NCI-H1092 treated with DMSO at 0.1 percent for 48 hours (cell line): ENCODE measurements at regions not wholly inside any gene's neighbourhood (a gene's known extent, or its start where the extent isn't known, plus 50 kb on each side); places are given as distances from the start of the nearest gene placed in this dataset.
A peak's percentile ranks its signal among the peaks of the same experiment; 100 is the strongest.
"Not testable (repeated sequence)": the region's sequence is repeated elsewhere in the genome, so short reads cannot be mapped to it uniquely, and the experiment has no call there.

Source experiments
- DNase-seq: peaks from one replicate; lab custom pipeline; 2025; lab: John Stamatoyannopoulos, UW

DNA sequence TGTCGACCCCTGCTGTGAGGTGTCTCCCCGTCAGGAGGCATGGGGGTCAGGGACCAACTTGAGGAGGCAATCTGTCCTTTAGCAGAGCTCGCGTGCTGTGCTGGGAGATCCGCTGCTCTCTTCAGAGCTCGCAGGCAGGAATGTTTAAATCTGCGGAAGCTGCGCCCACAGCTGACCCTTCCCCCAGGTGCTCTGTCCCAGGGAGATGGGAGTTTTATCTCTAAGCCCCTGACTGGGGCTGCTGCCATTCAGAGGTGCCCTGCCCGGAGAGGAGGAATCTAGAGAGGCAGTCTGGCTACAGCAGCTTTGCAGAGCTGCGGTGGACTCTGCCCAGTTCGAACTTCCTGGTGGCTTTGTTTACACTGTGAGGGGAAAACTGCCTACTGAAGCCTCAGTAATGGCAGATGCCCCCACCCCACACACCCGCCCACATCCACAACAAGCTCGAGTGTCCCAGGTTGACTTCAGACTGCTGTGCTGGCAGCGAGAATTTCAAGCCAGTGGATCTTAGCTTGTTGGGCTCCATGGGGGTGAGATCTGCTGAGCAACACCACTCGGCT, 133.1 kb downstream of the CENPC start:
- DNase-seq, result not testable (repeated sequence)

DNA sequence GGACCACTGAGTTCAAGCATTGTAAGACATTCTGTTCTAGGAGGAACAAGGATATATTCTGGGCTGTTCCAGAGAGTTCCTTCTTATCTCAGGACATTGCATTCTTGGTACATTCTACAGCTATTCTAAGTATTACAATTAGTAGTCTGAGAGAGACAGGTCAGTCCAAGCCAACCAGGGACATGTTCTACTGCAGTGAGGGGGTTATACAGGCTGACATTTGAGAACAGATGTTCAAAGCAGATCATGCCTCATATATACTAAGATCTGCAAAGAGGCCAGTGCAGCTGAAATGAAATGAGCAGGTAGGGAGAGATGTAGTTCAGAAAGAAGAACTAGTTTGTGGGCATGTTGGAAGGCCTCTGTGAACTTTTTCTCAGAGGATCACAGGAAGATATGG, 142.0 kb downstream of the CENPC start:
- DNase-seq, result no peak

DNA sequence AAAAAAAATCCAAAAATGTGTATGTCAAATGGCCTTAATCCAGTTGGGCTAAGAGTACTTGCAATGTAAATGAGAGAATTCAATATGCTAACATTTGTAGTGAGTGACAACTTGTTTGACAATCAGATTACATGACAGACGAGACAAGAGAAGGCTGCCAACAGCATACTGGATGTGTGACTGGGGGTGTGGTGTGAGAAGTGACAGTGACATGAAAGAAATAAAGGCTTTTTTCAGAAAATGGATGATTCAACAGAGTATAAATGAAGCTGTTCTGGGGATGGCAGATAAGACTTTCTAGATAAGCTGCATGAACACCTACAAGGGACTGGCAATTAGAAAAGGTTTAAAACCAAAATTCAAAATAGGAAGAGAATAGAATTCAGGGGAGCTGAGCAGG, 143.4 kb downstream of the CENPC start:
- DNase-seq, result no peak

DNA sequence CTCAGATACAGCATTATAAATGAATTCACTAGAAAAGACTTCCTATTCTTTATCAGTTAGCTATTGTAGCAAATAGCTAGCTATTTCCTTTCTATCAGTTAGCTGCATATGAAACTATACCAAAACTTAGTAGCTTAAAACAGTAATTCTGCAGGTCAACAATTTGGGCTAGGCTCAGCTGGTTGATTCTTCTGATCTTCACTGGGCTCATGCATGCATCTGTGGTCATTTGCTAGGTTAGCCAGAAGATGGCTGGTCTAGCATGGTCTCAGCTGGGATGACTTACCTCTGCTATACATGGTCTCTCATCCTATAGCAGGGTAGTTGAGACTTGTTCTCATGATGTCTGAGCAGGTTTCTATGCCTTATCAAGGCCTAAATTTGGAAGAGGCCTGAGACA, 147.4 kb downstream of the CENPC start:
- DNase-seq, result no peak

- no peak for DNase-seq
Measured at GRCh38 chr4:67397031-67397430, 148.3 kb downstream of the CENPC start.

- no peak for DNase-seq
Measured at GRCh38 chr4:67396008-67396407, 149.3 kb downstream of the CENPC start.

GRCh38 chr4:67394879-67395278, 150.4 kb downstream of the CENPC start:
- no peak for DNase-seq

- DNase-seq, result peak; percentile 58
Measured at GRCh38 chr4:67393699-67394281, 151.5 kb downstream of the CENPC start.

- DNase-seq, result no peak
Measured at GRCh38 chr4:67393007-67393406, 152.3 kb downstream of the CENPC start.

DNA sequence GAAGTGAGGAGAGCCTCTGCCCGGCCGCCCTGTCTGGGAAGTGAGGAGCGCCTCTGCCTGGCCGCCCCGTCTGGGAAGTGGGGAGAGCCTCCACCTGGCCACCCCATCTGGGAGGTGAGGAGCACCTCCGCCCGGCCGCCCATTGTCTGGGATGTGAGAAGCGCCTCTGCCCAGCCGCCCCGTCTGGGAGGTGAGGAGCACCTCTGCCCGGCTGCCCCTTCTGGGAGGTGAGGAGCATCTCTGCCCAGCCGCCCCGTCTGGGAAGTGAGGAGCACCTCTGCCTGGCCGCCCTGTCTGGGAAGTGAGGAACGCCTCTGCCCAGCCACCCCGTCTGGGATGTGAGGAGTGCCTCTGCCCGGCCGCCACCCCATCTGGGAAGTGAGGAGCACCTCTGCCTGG, 163.9 kb downstream of the CENPC start:
- DNase-seq, result not testable (repeated sequence)

DNA sequence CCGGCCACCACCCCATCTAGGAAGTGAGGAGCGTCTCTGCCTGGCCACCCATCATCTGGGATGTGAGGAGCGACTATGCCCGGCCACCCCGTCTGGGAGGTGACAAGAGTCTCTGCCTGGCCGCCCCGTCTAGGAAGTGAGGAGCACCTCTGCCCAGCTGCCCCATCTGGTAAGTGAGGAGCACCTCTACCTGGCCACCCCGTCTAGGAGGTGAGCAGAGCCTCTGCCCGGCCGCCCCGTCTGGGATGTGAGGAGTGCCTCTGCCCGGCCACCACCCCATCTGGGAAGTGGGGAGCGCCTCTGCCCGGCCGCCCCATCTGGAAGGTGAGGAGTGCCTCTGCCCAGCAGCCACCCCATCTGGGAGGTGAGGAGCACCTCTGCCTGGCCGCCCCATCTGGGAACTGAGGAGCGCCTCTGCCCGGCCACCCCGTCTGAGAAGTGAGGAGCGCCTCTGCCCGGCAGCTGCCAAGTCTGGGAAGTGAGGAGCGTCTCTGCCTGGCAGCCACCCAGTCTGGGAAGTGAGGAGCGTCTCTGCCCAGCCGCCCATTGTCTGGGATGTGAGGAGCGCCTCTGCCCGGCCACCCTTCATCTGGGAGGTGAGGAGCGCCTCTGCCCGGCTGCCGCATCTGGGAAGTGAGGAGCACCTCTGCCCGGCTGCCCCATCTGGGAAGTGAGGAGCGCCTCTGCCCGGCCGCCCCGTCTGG, 164.4 kb downstream of the CENPC start:
- DNase-seq, result not testable (repeated sequence)

GRCh38 chr4:67380154-67380553, 165.1 kb downstream of the CENPC start:
- DNase-seq, result no peak

- DNase-seq, result no peak
Measured at GRCh38 chr4:67375291-67375690, 170.0 kb downstream of the CENPC start.

- DNase-seq, result no peak
Measured at GRCh38 chr4:67371615-67372014, 173.7 kb downstream of the CENPC start.

- DNase-seq, result no peak
Measured at GRCh38 chr4:67366311-67366861, 178.9 kb downstream of the CENPC start.

- DNase-seq, result no peak
Measured at GRCh38 chr4:67365661-67366245, 179.6 kb downstream of the CENPC start.

GRCh38 chr4:67355806-67356205, 189.5 kb downstream of the CENPC start:
- DNase-seq, result no peak

DNA sequence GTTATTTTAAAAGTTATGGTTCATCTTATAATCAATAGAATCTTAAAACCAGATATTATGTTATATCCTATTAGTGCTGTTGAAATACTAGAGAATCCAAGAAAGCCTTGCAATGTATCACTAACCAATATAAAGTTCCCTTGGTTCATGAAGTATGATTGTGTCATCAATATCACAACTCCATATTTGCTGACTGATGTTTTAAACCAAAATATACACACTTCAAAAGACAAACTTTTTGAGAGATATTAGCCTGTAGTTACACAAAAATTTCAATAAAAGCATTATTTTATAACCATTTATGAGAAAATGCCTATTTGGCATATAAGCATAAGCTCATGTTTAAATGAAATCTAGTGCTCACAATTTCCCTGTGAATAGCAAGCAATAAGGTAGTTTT, 198.6 kb downstream of the CENPC start:
- DNase-seq, result no peak

GRCh38 chr4:67344594-67345380, 200.5 kb downstream of the CENPC start:
- no peak for DNase-seq

GRCh38 chr4:67343199-67343598, 202.1 kb downstream of the CENPC start:
- DNase-seq, result no peak

GRCh38 chr4:67342291-67342690, 203.0 kb downstream of the CENPC start:
- DNase-seq, result no peak

DNA sequence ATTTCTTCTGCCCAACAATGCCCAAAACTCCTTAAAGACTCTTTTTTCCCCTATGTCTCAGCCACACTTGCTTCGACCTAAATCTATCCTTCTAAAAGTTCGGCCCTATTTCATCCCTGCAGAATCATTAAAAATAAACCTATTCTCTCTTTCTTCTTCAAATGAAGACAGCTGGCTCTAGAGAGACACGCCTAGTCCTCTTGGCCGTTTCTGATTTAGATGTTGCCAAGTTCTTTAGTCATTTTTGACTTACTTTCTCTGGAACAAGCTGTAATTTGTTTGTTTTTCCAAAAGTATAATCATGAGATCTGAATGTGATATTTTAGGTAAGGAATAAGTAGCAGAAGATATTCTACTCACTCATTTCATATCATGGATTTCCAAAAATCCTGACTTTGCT, 211.6 kb downstream of the CENPC start:
- no peak for DNase-seq
